Psoas muscle (tissue), 7 donors: ENCODE measurements at regions not wholly inside any gene's neighbourhood (a gene's known extent, or its start where the extent isn't known, plus 50 kb on each side); places are given as distances from the start of the nearest gene placed in this dataset.

Experiments used
- ATAC-seq, 4 donors: fragments of 200-7000 bp; cut with Tn5 transposase; one replicate each; pipeline ENCODE4 v1.9.1; 2020; ENCODE audit warnings: moderate library complexity in 3 of 4, mild to moderate bottlenecking in 2 of 4
- DNase-seq, 2 donors: peaks; one replicate each; pipeline ENCODE4 v3.0.0-alpha.2; 2020
- H3K27ac ChIP-seq: fragments of 200-600 bp; one replicate; pipeline ENCODE4 v1.8.0; 2022
- H3K27me3 ChIP-seq, 3 donors: fragments of 200-600 bp in 1 of 3; one replicate each; pipeline versions ENCODE4 v1.6.1 to v1.8.0; 2013 to 2022; ENCODE audit warnings: low read length in 2 of 3, mild to moderate bottlenecking in 2 of 3, moderate library complexity in 1 of 3; ENCODE audit not compliant: insufficient read depth in 3 of 3
- H3K36me3 ChIP-seq, 2 donors: fragments of 200-600 bp in 1 of 2; one replicate each; pipeline versions ENCODE4 v1.6.1 to v1.8.0; 2013 to 2022; ENCODE audit warnings: low read depth in 1 of 2, mild to moderate bottlenecking in 1 of 2, moderate library complexity in 1 of 2; ENCODE audit not compliant: insufficient read depth in 1 of 2
- H3K4me1 ChIP-seq: fragments of 200-600 bp; one replicate; pipeline ENCODE4 v1.8.0; 2022
- H3K4me3 ChIP-seq: fragments of 200-600 bp; one replicate; pipeline ENCODE4 v1.8.0; 2022; ENCODE audit warnings: mild to moderate bottlenecking
- H3K9me3 ChIP-seq: fragments of 200-600 bp; one replicate; pipeline ENCODE4 v1.8.0; 2022
- CTCF ChIP-seq: fragments of 200-600 bp; IDR thresholded peaks from one replicate; pipeline ENCODE4 v1.8.0; 2022; ENCODE audit warnings: antibody characterized with exemption
- WGBS, 3 donors: extraction: QIAGEN DNeasy Blood & Tissue Kit; methylation state at CpG; one replicate each; pipeline versions ENCODE4 v1.1.6 to v1.1.7; 2013; 5-methylcytosine and 5-hydroxymethylcytosine counted together
- intact Hi-C, 2 donors: fragments of 100-400 bp; cut with DNase I; formaldehyde crosslinking; loops; one replicate each; pipeline versions ENCODE4 v1.11.0 to v1.14.2; 2022
- donor health status: healthy with polysubstance abuse.
- donor health status: DM: no; HTN: no; CAD: no; lungs with moderate emphysema.
- donor health status: Bipolar disorder and iron deficiency.
- donor health status: healthy.
- donor health status: DM: yes; HTN: yes; CAD: no.
- donor health status: DM: no; HTN: no; CAD: no.
- donor health status: DM: yes; HTN: yes; CAD: no.

GRCh38 chr13:74987124-74987690, 494.8 kb downstream of the TBC1D4 start:
- intact Hi-C loops = no loop called here
- no peak for DNase-seq

GRCh38 chr13:74986609-74987008, 495.4 kb downstream of the TBC1D4 start:
- DNase-seq = no peak
- 45 to 59% (median 51%) methylated on average over 2 of the region's 2 CpGs for WGBS, 3 donors
- no peaks in the 10 kb centered on the region for H3K27me3 ChIP-seq

More at GRCh38 chr13:74987124-74987690, 494.8 kb downstream of the TBC1D4 start:
- H3K4me1 ChIP-seq = no peaks in the 10 kb centered on the region
- ATAC-seq = no peak
- no peak for TF ChIP-seq CTCF
- no peak overlapping the region for H3K27ac ChIP-seq
- H3K4me3 ChIP-seq = no peak overlapping the region
- no peaks in the 10 kb centered on the region for H3K9me3 ChIP-seq
- no peaks in the 10 kb centered on the region for H3K27me3 ChIP-seq
- H3K36me3 ChIP-seq = no peaks in the 10 kb centered on the region

GRCh38 chr13:74979703-74980102, 502.3 kb downstream of the TBC1D4 start:
- Histone ChIP-seq H3K9me3 (no peaks in the 10 kb centered on the region), H3K4me1 (no peaks in the 10 kb centered on the region), H3K27ac (no peak overlapping the region), H3K27me3 (peaks cover 0 to 10% (median 0%) of the 10 kb centered on the region in 3 donors), H3K4me3 (no peak overlapping the region), H3K36me3 (no peaks in the 10 kb centered on the region)
- DNase-seq (no peak), ATAC-seq (no peak)
- intact Hi-C loops = no loop called here
- WGBS, 3 donors = 44 to 50% (median 46%) methylated on average over 2 of the region's 2 CpGs
- TF ChIP-seq CTCF = no peak

More at GRCh38 chr13:74986609-74987008, 495.4 kb downstream of the TBC1D4 start:
- Histone ChIP-seq H3K9me3 (no peaks in the 10 kb centered on the region), H3K4me1 (no peaks in the 10 kb centered on the region), H3K4me3 (no peak overlapping the region), H3K27ac (no peak overlapping the region), H3K36me3 (no peaks in the 10 kb centered on the region)
- TF ChIP-seq CTCF = no peak
- intact Hi-C loops = no loop called here
- no peak for ATAC-seq

GRCh38 chr13:74978591-74978990, 503.4 kb downstream of the TBC1D4 start:
- H3K27ac ChIP-seq = no peak overlapping the region
- WGBS, 3 donors = 71 to 75% (median 72%) methylated on average over 6 of the region's 6 CpGs
- intact Hi-C loops = no loop called here
- no peaks in the 10 kb centered on the region for H3K36me3 ChIP-seq
- no peaks in the 10 kb centered on the region for H3K4me1 ChIP-seq
- H3K27me3 ChIP-seq = peaks cover 0 to 10% (median 0%) of the 10 kb centered on the region in 3 donors
- TF ChIP-seq CTCF = no peak
- no peaks in the 10 kb centered on the region for H3K9me3 ChIP-seq
- H3K4me3 ChIP-seq = no peak overlapping the region
- DNase-seq (no peak), ATAC-seq (no peak)

- intact Hi-C loops = no loop called here
- DNase-seq (no peak), ATAC-seq (no peak)
- Histone ChIP-seq H3K4me3 (no peak overlapping the region), H3K27ac (no peak overlapping the region), H3K27me3 (peaks cover 0 to 10% (median 0%) of the 10 kb centered on the region in 3 donors), H3K4me1 (no peaks in the 10 kb centered on the region), H3K36me3 (no peaks in the 10 kb centered on the region), H3K9me3 (no peaks in the 10 kb centered on the region)
- no peak for TF ChIP-seq CTCF
- WGBS, 3 donors = 94 to 98% (median 95%) methylated on average over 1 of the region's 1 CpG
Observed at GRCh38 chr13:74977498-74977897, 504.5 kb downstream of the TBC1D4 start.
